SK-N-SH treated with all-trans-retinoic acid at 6 μM for 48 hours (cell line): ENCODE measurements at regions not wholly inside any gene's neighbourhood (a gene's known extent, or its start where the extent isn't known, plus 50 kb on each side); places are given as distances from the start of the nearest gene placed in this dataset.

Experiments
- PATZ1 ChIP-seq: fragments of 250-450 bp; sonication (Bioruptor Pico); IDR thresholded peaks from 2 replicates; pipeline ENCODE4 v1.8.0; 2020; ENCODE audit warnings: mild to moderate bottlenecking, moderate library complexity, borderline replicate concordance
- ZC3H10 ChIP-seq: fragments of 250-450 bp; sonication (Bioruptor Pico); IDR thresholded peaks from 2 replicates; pipeline ENCODE4 v1.5.1; 2021; ENCODE audit warnings: mild to moderate bottlenecking, moderate library complexity
- ZNF565 ChIP-seq: fragments of 450-650 bp; formaldehyde crosslinking; conservative IDR thresholded peaks from 2 replicates; pipeline ENCODE4 v1.5.0; 2020; ENCODE audit warnings: low read depth, mild to moderate bottlenecking, moderate library complexity

GRCh38 chrX:104330966-104331365 is 76.2 kb upstream of the ESX1 start:
- TF ChIP-seq ZNF565, result no peak
- no peak for TF ChIP-seq PATZ1
- no peak for TF ChIP-seq ZC3H10 (CRISPR knock-in tag)
